AG04450 (cell line): ENCODE measurements at regions not wholly inside any gene's neighbourhood (a gene's known extent, or its start where the extent isn't known, plus 50 kb on each side); places are given as distances from the start of the nearest gene placed in this dataset.

Source experiments
- CTCF ChIA-PET: fragments of 300-600, 350-600 bp; formaldehyde crosslinking; extraction: SDS; loops from one replicate; lab custom pipeline; 2022; ENCODE audit warnings: antibody characterized with exemption, inconsistent platforms; lab: Charles Lee
- POLR2A ChIA-PET: fragments of 350-600 bp; formaldehyde crosslinking; extraction: SDS; loops from one replicate; lab custom pipeline; 2021; ENCODE audit warnings: antibody characterized with exemption, inconsistent platforms; lab: Yijun Ruan, JAX
- DNase-seq: peaks from one replicate; pipeline ENCODE4 v3.0.0-alpha.2; 2011; ENCODE audit warnings: low read depth, low spot score
- H3K27ac ChIP-seq: one replicate; pipeline ENCODE4 v1.5.1; 2012; ENCODE audit warnings: low read depth, low read length, control low read depth
- H3K27me3 ChIP-seq: one replicate; pipeline ENCODE4 v1.6.0; 2012; ENCODE audit warnings: low read length; ENCODE audit not compliant: control insufficient read depth, insufficient read depth
- H3K4me3 ChIP-seq: 2 replicates; pipeline ENCODE4 v1.5.1; 2011; ENCODE audit warnings: mild to moderate bottlenecking, low read depth, low read length, control low read depth
- H3K9me3 ChIP-seq: 2 replicates; pipeline ENCODE4 v1.5.1; 2012; ENCODE audit warnings: low read length; ENCODE audit not compliant: control insufficient read depth, insufficient read depth
- CTCF ChIP-seq: IDR thresholded peaks from 2 replicates; pipeline ENCODE4 v1.5.1; 2011; ENCODE audit warnings: low read depth, low read length, control low read depth, inconsistent platforms

DNA sequence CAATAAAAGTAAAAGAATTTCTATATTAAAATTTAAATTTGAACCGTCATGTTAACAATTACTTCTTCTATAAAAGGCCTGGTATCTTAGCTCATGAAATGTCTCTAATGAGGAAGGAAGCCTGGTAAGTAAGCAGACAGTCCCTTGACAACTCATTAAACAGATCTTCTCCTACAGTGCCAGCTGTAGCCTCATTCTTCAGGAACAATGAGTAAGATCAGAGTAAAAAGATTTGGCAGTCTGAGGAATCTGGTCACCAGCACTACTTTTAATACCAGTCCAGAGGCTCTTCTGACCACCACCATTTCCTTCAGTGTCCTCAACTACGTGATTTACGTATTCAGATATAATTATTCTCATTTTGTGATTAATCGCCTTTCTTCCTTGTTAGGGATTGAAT, 955.0 kb upstream of the ALCAM start:
- ChIA-PET POLR2A (no interaction called here), CTCF (no interaction called here)
- no peak for DNase-seq
- no peak for TF ChIP-seq CTCF
- no peak overlapping the region for H3K4me3 ChIP-seq
- no peak overlapping the region for H3K27ac ChIP-seq
- no peaks in the 10 kb centered on the region for H3K9me3 ChIP-seq
- H3K27me3 ChIP-seq, result no peaks in the 10 kb centered on the region

DNA sequence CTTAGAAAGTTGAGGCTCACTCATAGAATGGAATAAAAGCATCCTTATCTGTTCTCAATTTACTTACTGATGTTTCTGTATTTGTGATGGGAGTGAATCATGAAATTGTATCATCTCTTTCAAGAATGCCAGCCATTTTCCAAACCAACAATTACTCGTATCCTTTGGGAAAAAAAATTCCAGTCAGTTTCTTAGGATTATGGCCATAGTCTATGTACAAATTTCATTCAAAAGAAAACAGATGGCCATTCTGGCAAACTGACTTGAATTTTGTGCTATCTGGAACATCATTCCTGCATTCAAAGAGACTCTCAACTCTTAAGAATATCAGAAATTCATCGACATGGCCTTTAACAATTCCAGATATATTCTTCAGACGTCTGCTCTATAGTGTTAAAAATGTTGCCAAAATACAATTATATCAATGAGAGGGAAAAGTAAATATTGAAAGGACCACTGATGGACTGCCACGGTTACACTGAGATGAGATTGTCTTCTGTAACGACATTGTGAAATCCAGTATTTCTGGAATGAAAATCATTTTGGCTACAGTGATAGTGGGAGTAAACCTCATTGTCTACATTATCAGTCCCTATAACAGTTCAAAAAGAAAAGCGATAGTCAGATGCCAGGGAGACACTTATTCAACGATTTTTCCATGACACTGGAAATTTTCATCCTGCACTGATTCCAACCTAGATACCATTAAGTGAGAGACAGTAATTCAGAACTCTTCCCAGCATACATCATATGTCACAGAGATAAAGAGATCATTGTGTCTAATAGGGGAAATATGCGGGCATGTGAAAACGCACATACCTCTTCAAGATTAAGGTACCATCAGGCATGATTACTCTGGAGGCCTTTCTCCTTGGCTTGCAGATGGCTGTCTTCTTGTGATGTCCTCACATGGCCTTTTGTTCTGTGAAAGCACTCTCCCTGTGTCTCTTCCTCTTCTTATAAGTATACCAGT, 953.8 kb upstream of the ALCAM start:
- no peak for TF ChIP-seq CTCF
- Histone ChIP-seq H3K27ac (no peak overlapping the region), H3K4me3 (no peak overlapping the region), H3K9me3 (no peaks in the 10 kb centered on the region), H3K27me3 (no peaks in the 10 kb centered on the region)
- CTCF ChIA-PET, result no interaction called here
- POLR2A ChIA-PET, result no interaction called here
- no peak for DNase-seq

GRCh38 chr3:104428337-104428925, 938.3 kb upstream of the ALCAM start:
- H3K27ac ChIP-seq, result no peak overlapping the region
- H3K27me3 ChIP-seq, result no peaks in the 10 kb centered on the region
- POLR2A ChIA-PET, result no interaction called here
- CTCF ChIA-PET, result no interaction called here
- TF ChIP-seq CTCF, result no peak
- no peak for DNase-seq
- no peaks in the 10 kb centered on the region for H3K9me3 ChIP-seq
- H3K4me3 ChIP-seq, result no peak overlapping the region

DNA sequence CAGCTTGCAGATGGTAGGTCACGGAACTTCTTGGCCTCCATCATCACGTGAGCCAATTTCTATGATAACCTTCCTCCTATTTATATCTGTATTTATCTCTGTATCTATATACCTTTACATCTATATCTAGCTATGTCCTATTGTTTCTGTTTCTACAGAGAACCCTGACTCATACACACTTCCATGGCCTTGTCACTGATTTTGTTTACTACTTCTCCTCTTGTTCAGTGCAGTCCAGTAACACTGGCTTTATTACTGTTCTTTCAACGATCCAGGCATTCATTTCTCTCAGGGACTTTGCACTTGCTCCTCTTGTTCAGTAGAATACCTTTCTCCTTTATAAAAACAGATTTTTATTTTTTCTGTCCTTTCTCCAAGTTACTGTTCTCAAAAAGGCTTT, 937.0 kb upstream of the ALCAM start:
- Histone ChIP-seq H3K4me3 (no peak overlapping the region), H3K9me3 (no peaks in the 10 kb centered on the region), H3K27ac (no peak overlapping the region), H3K27me3 (no peaks in the 10 kb centered on the region)
- CTCF ChIA-PET, result no interaction called here
- no peak for TF ChIP-seq CTCF
- POLR2A ChIA-PET, result no interaction called here
- no peak for DNase-seq

- ChIA-PET CTCF (no interaction called here), POLR2A (no interaction called here)
- no peaks in the 10 kb centered on the region for H3K9me3 ChIP-seq
- no peak overlapping the region for H3K4me3 ChIP-seq
- TF ChIP-seq CTCF, result no peak
- no peaks in the 10 kb centered on the region for H3K27me3 ChIP-seq
- no peak overlapping the region for H3K27ac ChIP-seq
- DNase-seq, result no peak
These were observed 930.2 kb upstream of the ALCAM start for GRCh38 chr3:104436506-104436905.
